ENCODE measurements at regions not wholly inside any gene's neighbourhood (a gene's known extent, or its start where the extent isn't known, plus 50 kb on each side); places are given as distances from the start of the nearest gene placed in this dataset.
"Not testable (repeated sequence)": the region's sequence is repeated elsewhere in the genome, so short reads cannot be mapped to it uniquely, and the experiment has no call there.

DNA sequence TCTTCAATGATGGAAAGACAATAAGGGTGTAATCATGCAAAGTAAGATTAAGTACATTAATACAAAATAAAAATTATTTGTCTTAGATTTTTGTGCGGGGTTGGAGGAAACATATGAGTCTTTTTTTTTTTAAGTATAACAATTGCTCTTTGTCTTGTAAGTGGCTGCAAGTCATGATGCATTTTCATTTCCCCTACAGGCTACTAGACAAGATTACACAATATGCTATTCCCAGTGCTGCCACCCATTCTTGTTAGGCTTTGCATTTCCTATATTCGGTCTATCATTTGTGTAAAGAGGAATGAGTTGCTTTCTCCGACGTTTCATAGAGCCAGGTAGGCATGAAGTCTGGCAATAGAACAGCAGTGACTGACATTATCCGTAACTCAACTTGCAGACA lies 294.2 kb upstream of the CYLC2 start:
- Histone ChIP-seq H3K36me3 (ENCODE audit: insufficient read depth, low read length) (no peaks in the 10 kb centered on the region), H3K4me3 (no peak overlapping the region), H3K9ac (ENCODE audit: insufficient read length) (no peak overlapping the region), H3K9me3 (ENCODE audit: low read depth, low read length) (no peaks in the 10 kb centered on the region), H3K27ac (no peak overlapping the region)
- DNase-seq (ENCODE audit: low read depth, low spot score) = no peak
- TF ChIP-seq POLR2AphosphoS5 (IDR thresholded peaks at IDR 0.05; ENCODE audit: borderline replicate concordance, low read depth, low read length) (no peak), EZH2 (IDR thresholded peaks at IDR 0.05) (no peak), FOXP2 (optimal IDR thresholded peaks at IDR 0.05; ENCODE audit: control extremely low read depth, extremely low read length, insufficient read depth) (no peak)

DNA sequence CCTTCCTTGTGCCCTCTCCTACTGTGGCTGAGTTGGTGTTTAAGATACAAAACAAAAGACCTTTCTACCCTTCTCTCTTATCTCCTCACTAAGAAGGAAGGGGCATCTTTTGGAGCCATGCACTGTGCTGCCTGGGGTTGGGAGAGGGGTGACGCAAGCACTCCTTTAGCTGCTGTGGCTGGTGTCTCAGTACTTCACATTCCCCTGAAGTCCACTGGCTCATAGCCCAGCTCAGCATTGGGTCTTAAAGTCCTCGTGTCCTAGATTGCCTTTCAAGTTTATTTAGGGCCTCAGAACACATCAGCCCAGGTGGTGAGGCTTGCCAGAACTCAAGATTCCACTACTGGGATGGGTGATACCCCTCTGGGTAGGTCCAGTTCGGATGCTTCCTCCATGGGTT lies 325.9 kb upstream of the CYLC2 start:
- H3K27ac ChIP-seq = no peak overlapping the region
- H3K36me3 ChIP-seq (ENCODE audit: insufficient read depth, low read length) = no peaks in the 10 kb centered on the region
- no peak overlapping the region for H3K9ac ChIP-seq (ENCODE audit: insufficient read length)
- no peak overlapping the region for H3K4me3 ChIP-seq
- TF ChIP-seq POLR2AphosphoS5 (IDR thresholded peaks at IDR 0.05; ENCODE audit: borderline replicate concordance, low read depth, low read length) = no peak
- TF ChIP-seq FOXP2 (optimal IDR thresholded peaks at IDR 0.05; ENCODE audit: control extremely low read depth, extremely low read length, insufficient read depth) = no peak
- no peak for TF ChIP-seq EZH2 (IDR thresholded peaks at IDR 0.05)
- DNase-seq (ENCODE audit: low read depth, low spot score) = no peak
- H3K9me3 ChIP-seq (ENCODE audit: low read depth, low read length) = no peaks in the 10 kb centered on the region

DNA sequence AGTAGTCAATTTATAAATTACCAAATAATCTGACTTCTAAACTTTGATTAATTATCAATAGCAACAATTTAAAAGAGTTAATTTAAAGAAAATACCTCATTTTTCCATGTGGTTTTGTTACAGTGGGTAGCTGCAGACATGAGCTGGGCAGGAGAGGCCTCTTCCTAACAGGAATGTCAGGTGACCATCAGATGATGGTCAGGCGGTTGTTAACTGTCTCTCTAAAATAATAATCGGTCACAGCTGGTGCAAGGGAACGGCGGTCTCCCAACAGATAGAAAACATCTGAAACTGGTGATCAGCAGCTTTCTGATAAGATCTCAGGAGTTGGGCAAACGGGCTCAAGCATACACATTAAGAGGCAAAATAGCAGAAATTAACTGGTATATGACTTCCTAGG lies 342.7 kb upstream of the CYLC2 start:
- no peaks in the 10 kb centered on the region for H3K9me3 ChIP-seq (ENCODE audit: low read depth, low read length)
- DNase-seq (ENCODE audit: low read depth, low spot score) = no peak
- no peak overlapping the region for H3K9ac ChIP-seq (ENCODE audit: insufficient read length)
- TF ChIP-seq FOXP2 (optimal IDR thresholded peaks at IDR 0.05; ENCODE audit: control extremely low read depth, extremely low read length, insufficient read depth) = no peak
- H3K27ac ChIP-seq = no peak overlapping the region
- H3K36me3 ChIP-seq (ENCODE audit: insufficient read depth, low read length) = no peaks in the 10 kb centered on the region
- H3K4me3 ChIP-seq = no peak overlapping the region

- Histone ChIP-seq H3K36me3 (ENCODE audit: insufficient read depth, low read length) (no peaks in the 10 kb centered on the region), H3K9me3 (ENCODE audit: low read depth, low read length) (no peaks in the 10 kb centered on the region), H3K4me3 (no peak overlapping the region), H3K9ac (ENCODE audit: insufficient read length) (no peak overlapping the region), H3K27ac (no peak overlapping the region)
- DNase-seq (ENCODE audit: low read depth, low spot score) = no peak
- no peak for TF ChIP-seq FOXP2 (optimal IDR thresholded peaks at IDR 0.05; ENCODE audit: control extremely low read depth, extremely low read length, insufficient read depth)
- no peak for TF ChIP-seq EZH2 (IDR thresholded peaks at IDR 0.05)
- no peak for TF ChIP-seq POLR2AphosphoS5 (IDR thresholded peaks at IDR 0.05; ENCODE audit: borderline replicate concordance, low read depth, low read length)
Observed at GRCh38 chr9:102650896-102651295, 344.2 kb upstream of the CYLC2 start.

- Histone ChIP-seq H3K27ac (no peak overlapping the region), H3K9me3 (ENCODE audit: low read depth, low read length) (no peaks in the 10 kb centered on the region), H3K36me3 (ENCODE audit: insufficient read depth, low read length) (no peaks in the 10 kb centered on the region), H3K4me3 (no peak overlapping the region), H3K9ac (ENCODE audit: insufficient read length) (no peak overlapping the region)
- TF ChIP-seq FOXP2 (optimal IDR thresholded peaks at IDR 0.05; ENCODE audit: control extremely low read depth, extremely low read length, insufficient read depth) (no peak), POLR2AphosphoS5 (IDR thresholded peaks at IDR 0.05; ENCODE audit: borderline replicate concordance, low read depth, low read length) (no peak), EZH2 (IDR thresholded peaks at IDR 0.05) (no peak)
- DNase-seq (ENCODE audit: low read depth, low spot score) = no peak
Observed at GRCh38 chr9:102642651-102643050, 352.5 kb upstream of the CYLC2 start.

GRCh38 chr9:102631559-102631958 lies 363.6 kb upstream of the CYLC2 start:
- Histone ChIP-seq H3K9ac (ENCODE audit: insufficient read length) (no peak overlapping the region), H3K27ac (no peak overlapping the region), H3K4me3 (no peak overlapping the region), H3K9me3 (ENCODE audit: low read depth, low read length) (no peaks in the 10 kb centered on the region), H3K36me3 (ENCODE audit: insufficient read depth, low read length) (no peaks in the 10 kb centered on the region)
- no peak for DNase-seq (ENCODE audit: low read depth, low spot score)
- no peak for TF ChIP-seq FOXP2 (optimal IDR thresholded peaks at IDR 0.05; ENCODE audit: control extremely low read depth, extremely low read length, insufficient read depth)
- no peak for TF ChIP-seq POLR2AphosphoS5 (IDR thresholded peaks at IDR 0.05; ENCODE audit: borderline replicate concordance, low read depth, low read length)
- no peak for TF ChIP-seq EZH2 (IDR thresholded peaks at IDR 0.05)

- no peak for TF ChIP-seq POLR2AphosphoS5 (IDR thresholded peaks at IDR 0.05; ENCODE audit: borderline replicate concordance, low read depth, low read length)
- TF ChIP-seq FOXP2 (optimal IDR thresholded peaks at IDR 0.05; ENCODE audit: control extremely low read depth, extremely low read length, insufficient read depth) = no peak
- TF ChIP-seq EZH2 (IDR thresholded peaks at IDR 0.05) = no peak
- no peaks in the 10 kb centered on the region for H3K9me3 ChIP-seq (ENCODE audit: low read depth, low read length)
- peak; percentile 52 for DNase-seq (ENCODE audit: low read depth, low spot score)
- peak overlapping the region; percentile 84 for H3K27ac ChIP-seq
- H3K36me3 ChIP-seq (ENCODE audit: insufficient read depth, low read length) = no peaks in the 10 kb centered on the region
- H3K9ac ChIP-seq (ENCODE audit: insufficient read length) = peak overlapping the region; percentile 14
- H3K4me3 ChIP-seq = peak overlapping the region; percentile 65
Observed at GRCh38 chr9:102609461-102609860, 385.7 kb upstream of the CYLC2 start.

- not testable (repeated sequence) for DNase-seq (ENCODE audit: low read depth, low spot score); H3K9ac ChIP-seq (ENCODE audit: insufficient read length); H3K4me3 ChIP-seq; H3K36me3 ChIP-seq (ENCODE audit: insufficient read depth, low read length); H3K27ac ChIP-seq; H3K9me3 ChIP-seq (ENCODE audit: low read depth, low read length)
Observed at GRCh38 chr9:102603198-102604195, 391.6 kb upstream of the CYLC2 start.

- H3K27ac ChIP-seq = peak overlapping the region; percentile 63
- no peaks in the 10 kb centered on the region for H3K9me3 ChIP-seq (ENCODE audit: low read depth, low read length)
- TF ChIP-seq FOXP2 (optimal IDR thresholded peaks at IDR 0.05; ENCODE audit: control extremely low read depth, extremely low read length, insufficient read depth) (no peak), EZH2 (IDR thresholded peaks at IDR 0.05) (no peak), POLR2AphosphoS5 (IDR thresholded peaks at IDR 0.05; ENCODE audit: borderline replicate concordance, low read depth, low read length) (no peak)
- H3K4me3 ChIP-seq = no peak overlapping the region
- no peak overlapping the region for H3K9ac ChIP-seq (ENCODE audit: insufficient read length)
- peak; percentile 20 for DNase-seq (ENCODE audit: low read depth, low spot score)
- H3K36me3 ChIP-seq (ENCODE audit: insufficient read depth, low read length) = no peaks in the 10 kb centered on the region
Observed at GRCh38 chr9:102594241-102594640, 400.9 kb upstream of the CYLC2 start.

All from SK-N-MC (cell line).